ENCODE measurements at regions not wholly inside any gene's neighbourhood (a gene's known extent, or its start where the extent isn't known, plus 50 kb on each side); places are given as distances from the start of the nearest gene placed in this dataset.
"Not testable (repeated sequence)": the region's sequence is repeated elsewhere in the genome, so short reads cannot be mapped to it uniquely, and the experiment has no call there.

GRCh38 chr14:38391334-38391733 lies 135.4 kb upstream of the CLEC14A start:
- DNase-seq: no peak

- peak; percentile 71 for DNase-seq
Measured at GRCh38 chr14:38389681-38390080, 133.8 kb upstream of the CLEC14A start.

- DNase-seq: no peak
Measured at GRCh38 chr14:38387821-38388220, 131.9 kb upstream of the CLEC14A start.

- DNase-seq: no peak
Measured at GRCh38 chr14:38385836-38386235, 129.9 kb upstream of the CLEC14A start.

- DNase-seq: no peak
Measured at GRCh38 chr14:38385343-38385742, 129.4 kb upstream of the CLEC14A start.

DNA sequence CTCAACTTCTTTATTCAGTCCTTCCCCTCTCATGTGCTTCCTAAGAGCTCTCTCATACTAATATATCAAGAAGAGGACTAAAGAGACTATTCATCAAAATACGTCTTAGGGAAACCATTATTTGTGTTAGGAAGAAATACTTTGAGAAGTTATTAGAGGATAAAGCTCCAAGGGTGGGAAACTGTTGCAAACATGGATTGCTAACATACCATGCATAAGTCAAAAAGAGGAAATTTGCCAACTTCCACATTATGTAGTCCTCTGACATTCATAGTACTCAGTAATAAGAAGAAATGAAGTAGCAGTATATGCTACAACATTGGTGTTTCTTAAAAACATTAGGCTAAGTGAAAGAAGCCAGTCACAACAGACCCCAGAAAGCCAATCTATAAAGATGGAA lies 128.8 kb upstream of the CLEC14A start:
- no peak for DNase-seq

- no peak for DNase-seq
Measured at GRCh38 chr14:38367922-38368321, 112.0 kb upstream of the CLEC14A start.

DNA sequence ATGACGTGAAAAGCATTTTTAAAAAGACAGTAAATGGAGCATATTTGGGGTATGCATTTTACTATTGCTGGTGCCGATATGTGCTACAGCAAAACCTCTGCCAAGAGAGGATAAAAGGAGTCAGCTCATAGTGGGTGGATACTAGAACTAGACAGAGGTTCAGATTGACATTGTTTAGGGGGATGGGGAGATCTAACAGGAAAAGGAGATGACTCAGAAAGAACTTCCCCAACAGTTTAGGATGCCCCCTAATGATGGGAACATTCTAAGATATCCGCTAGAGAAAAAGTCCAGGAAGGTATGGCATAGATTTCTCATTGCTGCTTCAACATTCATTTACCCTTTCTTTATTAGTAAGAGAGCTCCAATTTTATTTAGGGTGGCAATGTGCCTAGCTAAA lies 110.5 kb upstream of the CLEC14A start:
- no peak for DNase-seq

- no peak for DNase-seq
Measured at GRCh38 chr14:38363217-38363616, 107.3 kb upstream of the CLEC14A start.

DNA sequence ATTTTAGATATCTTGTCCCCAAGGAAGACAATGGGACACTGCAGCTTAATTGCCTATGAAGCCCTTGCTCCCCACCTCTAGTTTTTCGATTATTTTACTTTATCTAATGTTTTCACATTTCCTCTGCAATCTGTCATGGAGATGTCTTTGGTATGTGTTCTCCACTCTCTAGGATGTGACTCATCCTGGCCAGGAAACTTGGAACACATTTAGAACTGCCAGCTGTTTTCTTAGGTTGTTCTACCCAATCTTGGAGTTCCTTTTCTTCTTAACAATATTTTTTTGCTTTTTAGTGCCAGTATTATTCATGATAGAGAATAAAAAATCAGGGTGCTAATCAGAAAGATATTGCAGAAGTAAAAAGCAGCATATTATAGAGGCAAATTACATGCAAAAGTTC lies 101.7 kb upstream of the CLEC14A start:
- DNase-seq: no peak

DNA sequence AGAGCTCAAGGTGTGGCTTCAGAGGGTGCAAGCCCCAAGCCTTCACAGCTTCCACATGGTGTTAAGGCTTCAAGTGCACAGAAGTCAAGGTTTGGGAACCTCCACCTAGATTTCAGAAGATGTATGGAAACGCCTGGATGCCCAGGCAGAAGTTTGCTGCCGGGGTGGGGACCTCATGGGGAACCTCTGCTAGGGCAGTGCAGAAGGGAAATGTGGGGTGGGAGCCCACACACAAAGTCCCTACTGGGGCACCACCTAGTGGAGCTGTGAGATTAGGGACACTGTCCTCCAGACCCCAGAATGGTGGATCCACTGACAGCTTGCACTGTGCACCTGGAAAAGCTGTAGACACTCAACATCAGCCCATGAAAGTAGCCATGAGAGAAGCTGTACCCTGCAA lies 99.6 kb upstream of the CLEC14A start:
- DNase-seq: not testable (repeated sequence)

- DNase-seq: no peak
Measured at GRCh38 chr14:38350102-38350501, 94.2 kb upstream of the CLEC14A start.

DNA sequence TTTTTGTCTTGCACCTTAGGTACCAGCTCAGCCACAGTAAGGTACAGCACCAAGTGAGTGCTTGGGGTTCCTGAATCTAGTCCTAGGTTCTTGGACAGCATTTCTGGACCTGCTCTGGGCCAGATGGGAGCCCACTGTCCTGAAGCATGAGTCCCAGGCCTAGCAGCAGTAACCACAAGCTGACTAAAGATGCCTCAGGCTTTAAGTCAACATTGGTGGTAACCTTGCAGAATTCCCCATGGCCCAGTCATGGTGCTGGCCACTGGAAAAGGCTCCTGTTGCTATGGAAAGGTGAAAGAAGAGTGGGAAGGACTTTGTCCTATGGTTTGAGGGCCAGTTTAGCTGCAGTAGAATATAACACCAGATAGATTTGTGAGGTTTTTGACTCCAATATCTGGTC lies 86.9 kb upstream of the CLEC14A start:
- no peak for DNase-seq

DNA sequence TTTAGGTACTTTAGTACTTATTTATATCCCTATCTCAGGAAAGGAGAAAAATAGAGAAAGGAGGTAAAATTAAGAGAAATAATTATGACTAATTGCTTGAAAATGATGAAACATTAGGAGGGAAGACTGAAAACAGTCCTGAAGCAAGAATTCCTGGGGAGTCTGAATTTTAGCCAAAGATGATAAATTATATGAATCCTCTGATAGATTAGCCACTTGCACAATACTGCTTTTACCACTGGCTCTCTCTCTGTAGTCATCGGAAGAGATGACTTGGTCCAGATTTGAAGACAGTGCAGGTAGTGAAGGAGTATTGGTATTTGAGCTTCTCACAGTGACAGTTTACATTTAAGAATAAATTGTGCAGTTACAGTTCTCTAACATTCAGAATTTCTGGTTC lies 83.8 kb upstream of the CLEC14A start:
- no peak for DNase-seq

GRCh38 chr14:38336298-38336697 lies 80.4 kb upstream of the CLEC14A start:
- no peak for DNase-seq

DNA sequence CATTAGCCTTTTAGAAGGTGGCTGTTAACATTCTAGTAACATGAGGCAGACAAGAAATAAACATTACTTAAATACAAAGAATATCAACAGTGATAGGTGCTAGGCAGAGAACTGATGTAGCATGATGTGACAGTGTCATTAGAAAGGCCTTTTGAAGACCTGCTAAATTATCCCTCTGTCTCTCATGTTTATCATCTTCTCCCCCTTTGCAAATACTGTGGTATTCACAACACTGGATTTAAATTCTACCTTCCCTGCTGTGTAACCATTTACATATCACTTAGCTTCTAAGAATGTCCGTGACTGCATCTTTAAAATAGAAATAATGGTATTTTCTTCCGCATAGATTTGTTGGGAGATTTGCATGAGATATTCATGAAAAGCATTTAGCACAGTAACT lies 74.4 kb upstream of the CLEC14A start:
- DNase-seq: no peak

GRCh38 chr14:38329246-38329645 lies 73.4 kb upstream of the CLEC14A start:
- DNase-seq: no peak

- DNase-seq: no peak
Measured at GRCh38 chr14:38316922-38317321, 61.0 kb upstream of the CLEC14A start.

DNA sequence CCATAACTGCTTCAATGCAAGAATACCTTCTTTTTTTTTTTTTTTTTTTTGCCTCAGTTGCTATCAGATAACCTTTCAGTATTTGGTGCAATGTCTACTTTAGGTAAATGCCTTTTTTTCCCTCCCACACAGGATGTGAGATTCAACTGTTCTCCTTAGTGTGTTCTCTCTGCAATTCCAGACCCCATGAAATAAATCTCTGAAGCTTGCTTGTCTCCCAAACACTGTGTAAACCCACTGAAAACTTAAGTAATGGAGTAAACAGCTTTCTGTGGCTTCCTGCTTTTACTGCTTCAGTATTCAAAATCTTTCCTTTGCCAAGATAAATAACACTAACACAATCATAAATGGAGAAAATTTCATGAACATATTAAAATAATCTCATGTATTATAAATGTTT lies 55.8 kb upstream of the CLEC14A start:
- DNase-seq: no peak

DNA sequence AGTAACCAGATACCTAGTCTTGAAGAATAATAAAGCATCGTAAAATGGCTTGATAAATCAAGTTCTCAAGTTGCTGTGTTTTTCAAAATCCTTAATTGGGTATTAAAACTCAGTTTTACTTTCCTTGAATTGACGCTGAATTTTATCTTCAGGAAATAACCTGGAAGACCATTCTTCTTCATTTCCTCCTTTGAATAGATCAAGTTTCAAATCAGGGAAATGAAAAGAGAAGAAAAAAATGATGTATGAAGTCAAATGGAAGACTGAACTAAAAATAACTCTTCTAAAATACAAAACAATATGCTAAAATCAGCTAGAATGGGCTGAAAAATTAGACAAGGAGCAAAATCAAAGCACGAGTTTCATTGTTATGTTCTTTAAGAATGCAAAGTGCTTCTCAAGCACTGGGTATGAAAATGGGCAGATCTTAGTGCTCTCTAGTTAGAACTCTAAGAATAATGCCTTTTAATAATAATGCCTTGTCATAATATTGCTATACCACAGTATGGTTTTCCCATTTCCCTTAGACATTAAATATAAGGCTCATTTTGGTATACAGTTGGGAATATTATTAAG lies 54.6 kb upstream of the CLEC14A start:
- DNase-seq: no peak

DNA sequence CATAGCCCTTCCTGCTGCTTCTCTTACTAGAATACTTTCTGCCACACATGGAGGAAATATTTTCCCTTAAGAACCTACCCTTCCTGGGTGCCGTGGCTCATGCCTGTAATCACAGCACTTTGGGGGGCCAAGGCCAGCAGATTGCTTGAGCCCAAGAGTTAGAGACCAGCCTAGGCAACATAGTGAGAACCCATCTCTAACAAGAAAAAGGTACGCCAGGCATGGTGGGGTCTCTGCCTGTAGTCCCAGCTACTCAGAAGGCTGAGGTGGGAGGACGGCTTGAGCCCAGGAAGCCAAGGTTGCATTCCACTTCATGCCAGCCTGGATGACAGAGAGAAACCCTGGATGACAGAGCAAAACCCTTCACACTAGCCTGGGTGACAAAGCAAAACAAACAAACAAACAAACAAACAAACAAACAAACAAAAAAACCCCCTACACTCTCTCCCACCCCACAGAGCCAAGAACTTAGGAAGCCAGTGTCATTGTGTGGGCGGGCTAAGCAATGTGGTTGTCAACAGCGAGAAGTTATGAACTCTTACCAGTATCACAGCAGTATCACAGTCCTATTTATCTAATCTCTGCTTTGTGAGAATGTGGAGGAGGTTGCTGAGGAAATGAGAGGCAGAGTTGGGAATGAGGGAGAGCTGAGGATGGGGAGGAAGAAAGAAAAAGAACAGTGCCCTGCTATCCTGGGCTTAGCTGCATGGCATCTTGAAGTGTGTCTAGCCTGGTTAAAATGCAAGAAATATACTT lies 53.8 kb upstream of the CLEC14A start:
- no peak for DNase-seq

Data from NCI-H1694 (cell line).